Frontal cortex (tissue), 3 donors: ENCODE measurements at regions not wholly inside any gene's neighbourhood (a gene's known extent, or its start where the extent isn't known, plus 50 kb on each side); places are given as distances from the start of the nearest gene placed in this dataset.

Source experiments
- DNase-seq, 2 donors: peaks; one replicate each; pipeline ENCODE4 v3.0.0; 2012; ENCODE audit warnings: low spot score in 2 of 2
- FAIRE-seq: peaks from 2 replicates; lab custom pipeline; 2012; peaks lifted over from hg19 to GRCh38; lab: Jason Lieb, UNC
- donor health status: control.
- donor health status: control.
- donor health status: control.

- FAIRE-seq (no peak), DNase-seq (no peak)
These were observed 106.0 kb upstream of the CDH4 start for GRCh38 chr20:61146023-61146422.

GRCh38 chr20:61149636-61150035 is 102.4 kb upstream of the CDH4 start:
- DNase-seq: no peak
- no peak for FAIRE-seq

DNA sequence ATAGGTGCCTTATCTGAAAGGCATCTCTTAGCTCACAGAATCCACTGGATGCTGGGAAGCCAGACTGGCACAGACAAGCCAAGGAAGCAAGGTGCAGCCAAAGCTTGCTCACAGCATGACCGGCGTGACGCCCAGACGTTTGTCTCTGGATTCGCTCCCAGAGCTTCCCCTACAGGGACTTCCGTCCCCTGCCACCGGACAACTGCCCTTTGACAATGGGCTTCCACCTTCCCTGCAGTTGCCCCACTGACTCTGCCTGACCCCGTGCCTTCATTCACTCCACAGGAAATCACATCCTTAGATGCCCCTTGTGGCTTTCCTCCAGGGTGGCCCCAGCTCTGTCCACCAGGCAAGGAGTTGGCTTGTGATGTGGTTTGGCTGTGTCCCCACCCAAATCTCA is 94.8 kb upstream of the CDH4 start:
- FAIRE-seq (no peak), DNase-seq (no peak)

DNA sequence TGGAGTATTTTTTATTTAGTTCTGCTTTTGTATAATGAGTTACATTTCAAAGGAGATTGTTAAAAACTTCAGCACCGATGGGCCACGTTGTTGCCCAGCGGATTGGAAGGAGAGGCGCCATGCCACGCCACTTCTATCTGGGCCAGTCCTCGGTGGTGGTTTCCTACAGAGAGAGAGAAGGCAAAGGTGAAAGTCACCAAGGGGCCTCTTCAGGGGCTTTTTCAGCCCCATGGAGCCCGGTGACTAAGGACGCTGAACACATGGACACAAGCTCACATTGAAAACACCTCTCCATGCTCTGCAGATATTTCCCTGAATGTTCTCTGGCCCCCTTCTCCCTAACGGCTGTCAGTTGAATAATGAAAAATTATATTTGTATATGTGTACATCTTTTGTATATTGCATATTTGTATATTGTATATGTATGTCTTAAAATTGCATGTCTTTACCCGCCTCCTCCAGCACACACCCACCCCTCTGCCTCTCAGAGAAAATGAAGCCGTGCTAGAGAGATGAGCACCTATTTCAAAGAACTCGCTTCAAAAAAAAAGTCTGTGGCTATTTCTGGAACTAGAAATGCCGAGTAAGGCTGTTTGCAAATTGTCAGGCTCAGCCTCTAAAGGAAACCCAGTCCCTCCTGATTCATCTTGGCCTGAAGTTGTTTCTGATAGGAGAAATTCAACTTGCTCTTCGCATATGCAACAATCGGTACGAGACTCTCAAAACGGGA is 91.9 kb upstream of the CDH4 start:
- FAIRE-seq (no peak), DNase-seq (no peak)

DNA sequence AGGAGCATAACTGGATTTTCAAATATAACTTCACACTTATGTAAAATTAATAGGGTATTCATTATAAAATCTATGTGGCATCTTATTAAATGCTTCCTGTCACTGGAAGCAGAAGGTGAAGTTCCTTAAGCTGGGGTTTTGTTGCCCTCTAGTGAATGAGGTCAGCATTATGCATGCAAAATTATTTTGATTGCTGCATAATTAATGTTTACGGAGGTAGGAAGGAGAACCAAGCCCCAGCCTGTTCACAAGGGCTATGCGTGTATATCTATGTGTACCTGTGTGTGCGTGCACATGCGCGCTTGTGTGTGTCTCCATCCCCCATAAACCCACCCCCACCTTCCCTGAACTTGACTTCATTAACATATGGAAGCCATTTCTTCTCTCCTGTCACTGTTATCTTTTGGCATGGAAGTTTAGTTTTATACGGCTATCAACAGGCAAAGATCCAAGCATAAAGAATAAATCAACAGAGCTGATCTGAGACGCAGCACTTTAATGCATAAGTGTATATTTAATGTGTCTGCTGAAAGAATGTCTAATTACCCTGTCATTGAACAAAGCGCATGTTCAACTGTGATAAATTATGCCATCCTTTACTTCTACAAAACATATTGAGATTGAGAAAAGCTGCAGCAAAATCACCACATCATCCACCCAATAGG is 90.2 kb upstream of the CDH4 start:
- FAIRE-seq (no peak), DNase-seq (no peak)

DNA sequence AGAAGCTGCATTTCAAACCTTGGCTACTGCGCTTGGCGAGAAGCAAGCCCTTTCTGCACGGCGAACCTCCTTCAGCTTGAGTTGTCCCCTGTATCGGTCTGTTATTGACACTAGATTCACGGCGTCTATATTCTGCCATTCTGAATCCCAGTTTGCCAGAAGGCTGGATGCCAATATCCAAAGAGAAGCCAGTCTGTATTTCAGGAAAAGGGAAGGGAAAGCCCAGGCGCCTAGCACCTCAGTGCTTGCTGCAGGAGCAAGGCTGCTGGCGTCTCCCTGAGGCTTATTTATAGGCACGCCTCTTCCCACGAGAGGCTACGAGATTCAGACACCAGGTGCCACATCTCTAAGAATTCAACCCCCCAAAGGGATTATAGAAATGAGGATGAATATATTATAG is 89.6 kb upstream of the CDH4 start:
- DNase-seq: no peak
- FAIRE-seq: no peak

- DNase-seq (no peak), FAIRE-seq (no peak)
These were observed 89.0 kb upstream of the CDH4 start for GRCh38 chr20:61163031-61163430.

DNA sequence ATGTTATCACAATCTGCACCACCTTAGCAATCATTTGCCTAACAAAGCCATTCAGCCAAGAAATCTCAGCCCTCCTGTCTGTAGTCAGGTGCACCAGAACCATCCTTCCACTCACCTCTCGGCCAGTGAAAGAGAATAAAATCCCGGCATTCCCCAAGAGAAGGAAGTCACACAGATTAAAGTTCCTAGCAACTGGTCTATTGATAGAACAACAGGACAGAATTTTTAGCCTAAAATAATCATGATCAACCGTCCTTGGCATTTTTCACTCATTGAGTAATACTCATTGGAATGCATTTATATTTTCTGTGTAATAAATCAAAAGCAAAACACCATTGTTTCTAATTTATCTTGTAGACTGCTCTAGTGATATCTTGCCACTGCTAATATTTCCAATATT is 85.7 kb upstream of the CDH4 start:
- no peak for FAIRE-seq
- DNase-seq: no peak

DNA sequence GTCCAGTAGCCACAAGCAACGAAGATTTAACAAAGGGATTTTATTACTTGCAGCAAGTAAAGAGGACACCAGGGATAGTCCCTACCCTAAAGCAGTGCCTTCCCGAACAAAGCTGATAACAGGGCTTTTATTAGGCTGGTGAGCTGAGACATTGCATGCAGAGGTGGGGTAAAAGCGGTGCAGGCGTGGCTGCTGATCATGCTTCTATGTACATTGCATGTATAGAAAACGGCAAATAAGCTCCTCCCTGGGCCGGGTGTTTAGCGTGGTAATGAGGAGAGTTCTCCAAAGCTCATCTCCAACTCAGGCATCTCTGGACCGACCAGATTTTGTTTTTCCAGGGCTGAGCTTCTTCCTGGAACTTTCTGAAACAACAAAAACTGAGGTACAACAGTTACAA is 83.5 kb upstream of the CDH4 start:
- DNase-seq (no peak), FAIRE-seq (no peak)

DNA sequence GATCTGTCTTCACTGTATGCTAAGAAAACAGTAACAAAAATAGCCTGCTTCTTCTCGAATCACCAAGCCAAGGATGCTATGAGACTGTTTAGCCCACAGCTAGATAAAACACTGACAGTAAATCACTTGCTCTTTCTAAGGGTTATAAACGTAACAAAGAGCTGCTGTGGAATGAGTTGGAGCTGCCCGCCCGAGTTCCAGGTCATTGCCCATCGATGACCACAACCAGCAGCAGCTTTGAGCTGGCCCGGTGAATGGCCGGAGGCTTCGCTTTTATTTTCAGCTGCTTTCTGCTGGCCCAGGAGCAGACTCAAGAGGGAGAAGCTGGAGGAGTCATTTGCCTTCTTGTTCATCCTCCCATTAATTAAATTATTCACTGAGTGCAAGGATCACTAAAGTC is 82.2 kb upstream of the CDH4 start:
- FAIRE-seq: no peak

DNA sequence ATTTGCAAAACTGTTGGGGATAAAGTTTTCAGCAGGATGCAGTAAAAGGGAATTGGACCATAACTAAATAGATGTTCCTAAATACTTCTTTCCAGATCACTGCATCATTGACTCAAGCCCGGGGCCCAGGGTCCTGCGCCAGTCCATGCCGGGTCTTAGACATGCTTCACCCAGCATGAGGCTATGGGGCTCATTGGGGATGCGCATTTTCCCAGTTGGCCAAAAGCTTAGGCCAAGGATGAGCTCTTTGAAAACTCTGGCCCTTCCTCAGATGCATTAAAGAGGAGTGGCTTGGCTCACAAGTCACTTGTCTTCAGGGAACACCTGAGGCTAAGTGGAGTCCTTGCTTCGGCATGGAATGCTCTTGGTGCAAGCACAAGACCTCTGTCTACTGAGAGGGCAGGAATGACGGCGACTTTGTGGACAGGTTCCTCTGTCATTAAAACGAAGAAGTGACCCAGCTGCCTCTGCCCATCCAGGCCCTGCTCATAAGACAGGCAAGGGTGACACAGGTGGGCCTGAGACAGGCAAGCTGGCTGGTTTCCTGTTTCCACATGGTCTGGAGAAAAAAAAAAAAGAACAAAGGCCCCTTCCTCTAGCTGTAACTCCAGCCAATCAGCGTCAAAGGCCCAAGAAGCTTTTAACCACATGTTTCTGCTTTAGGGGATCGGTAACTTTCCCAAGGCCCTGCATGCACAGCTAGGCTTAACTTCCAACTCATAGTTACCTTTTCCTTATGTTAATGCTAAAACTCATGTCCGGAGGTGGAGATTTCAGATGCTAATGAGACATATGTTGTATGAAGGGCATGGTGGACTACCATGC is 81.4 kb upstream of the CDH4 start:
- FAIRE-seq: no peak
- no peak for DNase-seq

More for the DNA sequence above, 82.2 kb upstream of the CDH4 start:
- no peak for DNase-seq

DNA sequence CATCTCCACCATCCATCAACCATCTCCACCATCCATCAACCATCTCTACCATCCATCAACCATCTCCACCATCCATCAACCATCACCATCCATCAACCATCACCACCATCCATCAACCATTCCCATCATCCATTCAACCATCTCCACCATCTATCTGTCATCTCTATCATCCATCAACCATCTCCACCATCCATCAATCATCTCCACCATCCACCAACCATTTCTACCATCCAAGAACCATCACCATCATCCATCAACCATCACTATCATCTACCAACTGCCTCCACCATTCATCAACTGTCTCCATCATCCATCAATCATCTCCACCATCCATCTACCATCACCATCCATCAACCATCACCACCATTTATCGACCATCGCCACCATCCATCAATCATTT is 78.8 kb upstream of the CDH4 start:
- FAIRE-seq (no peak), DNase-seq (no peak)

- no peak for DNase-seq
These were observed 77.9 kb upstream of the CDH4 start for GRCh38 chr20:61173961-61174725.

GRCh38 chr20:61176874-61177273 is 75.2 kb upstream of the CDH4 start:
- FAIRE-seq (no peak), DNase-seq (no peak)

More at GRCh38 chr20:61173961-61174725, 77.9 kb upstream of the CDH4 start:
- no peak for FAIRE-seq

GRCh38 chr20:61178551-61179071 is 73.5 kb upstream of the CDH4 start:
- no peak for DNase-seq
- no peak for FAIRE-seq

DNA sequence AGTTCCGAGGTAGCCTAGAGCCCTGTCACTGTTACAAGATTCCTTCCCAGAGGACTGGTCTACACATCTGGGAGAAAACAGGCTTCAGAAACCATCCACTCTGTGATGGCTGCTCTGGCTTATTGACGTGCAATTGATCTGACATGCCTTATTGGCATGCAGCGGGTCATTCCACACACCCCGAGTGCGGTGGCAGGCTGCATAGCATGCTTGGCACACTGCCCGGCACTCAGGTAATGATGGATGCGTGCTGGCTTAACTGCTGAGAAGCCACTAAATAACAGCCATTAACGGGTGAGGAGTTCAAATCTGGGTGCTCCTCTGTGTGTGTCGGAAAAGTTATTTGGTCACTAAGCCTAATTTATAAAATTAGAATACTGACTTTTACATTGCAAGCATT is 67.9 kb upstream of the CDH4 start:
- DNase-seq: no peak
- FAIRE-seq: no peak

DNA sequence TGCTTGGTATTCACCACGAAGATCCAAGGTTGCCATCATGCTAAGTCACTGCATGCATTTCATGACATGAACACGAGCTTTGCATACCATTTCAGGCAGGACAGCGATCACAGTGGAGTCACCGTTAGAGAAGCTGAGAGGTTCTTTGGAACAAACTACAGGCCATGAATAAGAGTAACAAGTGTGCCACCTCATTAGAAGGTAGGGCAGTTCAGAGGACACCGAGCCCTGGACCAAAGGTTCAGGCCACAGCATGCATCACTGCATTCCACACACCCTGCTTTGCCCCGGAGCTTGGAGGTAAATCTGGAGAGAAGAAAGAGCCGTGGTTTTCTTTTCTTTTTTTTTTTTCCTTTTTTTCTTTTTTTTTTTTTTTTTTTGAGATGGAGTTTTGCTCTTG is 66.9 kb upstream of the CDH4 start:
- FAIRE-seq (no peak), DNase-seq (no peak)

GRCh38 chr20:61185841-61186601 is 66.0 kb upstream of the CDH4 start:
- DNase-seq: no peak
- no peak for FAIRE-seq

DNA sequence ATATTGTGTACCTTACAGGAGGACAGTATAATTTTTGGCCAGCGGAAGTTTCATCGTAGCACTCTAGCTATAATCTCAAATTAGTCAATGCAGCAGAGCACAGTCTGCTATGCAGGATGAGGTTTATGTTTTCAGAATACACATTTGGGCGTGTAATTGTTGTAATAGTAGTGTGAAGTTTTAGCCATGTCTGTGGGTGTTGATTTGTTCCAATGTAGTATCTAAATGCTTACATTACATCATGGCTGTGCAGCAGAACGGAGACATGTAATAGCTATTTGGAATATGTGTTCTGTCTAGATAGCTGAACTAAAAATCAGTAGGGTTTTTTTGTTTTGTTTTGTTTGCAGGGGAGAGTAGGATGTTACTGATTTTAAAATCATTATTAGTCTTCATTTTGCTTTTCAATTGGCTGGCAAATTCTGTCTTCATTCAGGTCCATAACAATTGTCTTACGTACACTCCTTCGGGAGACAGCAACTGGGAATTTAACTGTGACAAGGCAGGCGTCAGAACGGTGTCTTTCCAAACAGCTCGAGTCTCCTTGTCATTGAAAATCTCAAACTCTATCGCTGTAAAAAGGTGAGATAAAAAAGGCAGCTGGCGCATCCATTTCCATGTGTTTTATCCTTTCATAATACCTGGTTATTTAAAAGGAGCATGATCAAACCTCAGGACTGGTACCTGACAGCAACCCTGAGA is 65.1 kb upstream of the CDH4 start:
- no peak for FAIRE-seq

More for the DNA sequence above, 65.1 kb upstream of the CDH4 start:
- no peak for DNase-seq
